ENCODE measurements at regions not wholly inside any gene's neighbourhood (a gene's known extent, or its start where the extent isn't known, plus 50 kb on each side); places are given as distances from the start of the nearest gene placed in this dataset.

DNA sequence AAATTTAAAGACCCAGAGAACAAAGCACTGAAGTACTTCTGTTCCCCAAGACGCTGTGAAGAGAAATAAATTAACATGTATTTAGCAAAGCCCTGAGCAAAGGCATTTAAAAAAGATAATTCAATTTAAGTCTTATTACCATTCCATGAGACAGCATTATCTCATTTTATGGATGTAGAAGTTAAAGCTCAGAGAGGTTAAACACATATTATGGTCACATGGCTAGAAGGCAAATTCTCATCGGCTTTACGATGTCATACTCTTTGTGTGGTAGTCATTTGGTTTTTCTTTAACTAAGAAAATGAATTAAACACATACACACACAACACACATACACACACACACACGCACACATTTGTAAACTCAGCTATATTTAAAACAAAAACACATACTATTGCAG, 262.7 kb downstream of the HS3ST1 start:
- TF ChIP-seq, protein P1, sequence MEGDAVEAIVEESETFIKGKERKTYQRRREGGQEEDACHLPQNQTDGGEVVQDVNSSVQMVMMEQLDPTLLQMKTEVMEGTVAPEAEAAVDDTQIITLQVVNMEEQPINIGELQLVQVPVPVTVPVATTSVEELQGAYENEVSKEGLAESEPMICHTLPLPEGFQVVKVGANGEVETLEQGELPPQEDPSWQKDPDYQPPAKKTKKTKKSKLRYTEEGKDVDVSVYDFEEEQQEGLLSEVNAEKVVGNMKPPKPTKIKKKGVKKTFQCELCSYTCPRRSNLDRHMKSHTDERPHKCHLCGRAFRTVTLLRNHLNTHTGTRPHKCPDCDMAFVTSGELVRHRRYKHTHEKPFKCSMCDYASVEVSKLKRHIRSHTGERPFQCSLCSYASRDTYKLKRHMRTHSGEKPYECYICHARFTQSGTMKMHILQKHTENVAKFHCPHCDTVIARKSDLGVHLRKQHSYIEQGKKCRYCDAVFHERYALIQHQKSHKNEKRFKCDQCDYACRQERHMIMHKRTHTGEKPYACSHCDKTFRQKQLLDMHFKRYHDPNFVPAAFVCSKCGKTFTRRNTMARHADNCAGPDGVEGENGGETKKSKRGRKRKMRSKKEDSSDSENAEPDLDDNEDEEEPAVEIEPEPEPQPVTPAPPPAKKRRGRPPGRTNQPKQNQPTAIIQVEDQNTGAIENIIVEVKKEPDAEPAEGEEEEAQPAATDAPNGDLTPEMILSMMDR (IDR thresholded peaks at IDR 0.05): no peak
- TF ChIP-seq POLR2A (IDR thresholded peaks at IDR 0.05): no peak
